Amniotic epithelial cell (primary cell): ENCODE measurements at regions not wholly inside any gene's neighbourhood (a gene's known extent, or its start where the extent isn't known, plus 50 kb on each side); places are given as distances from the start of the nearest gene placed in this dataset.
"Not testable (repeated sequence)": the region's sequence is repeated elsewhere in the genome, so short reads cannot be mapped to it uniquely, and the experiment has no call there.

ENCODE experiments used
- DNase-seq: peaks from one replicate; pipeline ENCODE4 v3.0.0-alpha.2; 2010; ENCODE audit warnings: low read depth

GRCh38 chr5:54404568-54404967, 50.9 kb upstream of the HSPB3 start:
- no peak for DNase-seq

DNA sequence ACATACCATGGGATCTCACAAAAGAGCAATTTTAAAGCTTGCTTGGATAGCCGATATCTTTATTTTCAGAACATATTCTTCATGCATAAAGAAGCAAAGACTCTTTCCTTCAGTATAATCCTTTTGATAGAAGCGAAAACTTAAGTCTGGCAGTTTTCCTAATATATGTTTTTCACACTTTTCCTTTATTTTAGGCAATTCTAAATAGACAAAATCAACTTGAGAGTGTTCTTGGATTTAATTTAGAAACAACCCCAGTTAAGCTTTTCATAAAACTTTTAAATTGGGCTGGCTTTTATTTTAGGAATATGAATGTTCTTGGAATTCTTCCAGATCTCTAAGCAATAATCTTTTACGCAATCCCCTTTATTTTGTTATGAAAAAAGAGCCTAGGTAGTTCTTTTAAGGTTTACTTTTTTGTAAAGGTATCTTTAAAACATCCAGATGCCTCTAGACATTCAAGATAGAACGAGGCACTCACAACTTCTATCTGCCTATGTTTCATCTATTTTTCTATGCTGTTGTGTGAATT, 51.5 kb upstream of the HSPB3 start:
- DNase-seq = no peak

DNA sequence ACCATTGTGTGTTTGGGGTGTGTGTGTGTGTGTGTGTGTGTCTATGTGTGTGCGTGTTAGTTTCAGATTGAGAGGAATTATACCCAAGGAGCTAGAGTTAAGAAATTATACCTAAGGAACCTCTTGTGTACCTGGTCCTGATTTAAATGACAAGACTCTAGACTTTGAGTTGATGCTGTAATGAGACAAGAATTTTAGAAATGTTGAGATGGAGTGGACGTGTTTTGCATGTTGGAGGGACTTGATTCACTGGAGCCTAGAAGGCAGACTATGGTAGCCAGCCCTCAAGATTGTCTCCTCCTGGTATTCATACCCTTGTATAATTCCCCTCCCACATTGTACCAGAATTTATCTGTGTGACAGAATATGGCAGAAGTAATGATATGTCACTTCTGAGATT, 52.4 kb upstream of the HSPB3 start:
- no peak for DNase-seq

DNA sequence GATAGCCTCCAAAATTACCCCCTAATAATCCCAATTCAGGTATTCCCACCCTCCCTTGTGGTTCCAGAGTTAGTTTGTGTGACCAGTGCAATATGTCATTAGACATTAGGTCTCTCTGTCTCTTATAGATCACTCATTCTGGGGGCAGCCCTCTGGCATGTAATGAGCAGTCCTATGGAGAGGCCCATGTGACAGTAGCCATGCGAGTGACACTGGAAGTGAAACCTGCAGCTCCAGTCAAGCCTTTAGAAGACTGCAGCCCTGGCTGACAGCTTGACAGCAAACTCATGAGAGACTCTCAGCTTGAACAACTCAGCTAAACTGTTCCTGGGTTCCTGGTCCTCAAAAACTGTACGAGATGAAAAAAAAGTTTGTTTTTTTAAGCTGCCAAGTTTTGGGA, 54.0 kb upstream of the HSPB3 start:
- no peak for DNase-seq

DNA sequence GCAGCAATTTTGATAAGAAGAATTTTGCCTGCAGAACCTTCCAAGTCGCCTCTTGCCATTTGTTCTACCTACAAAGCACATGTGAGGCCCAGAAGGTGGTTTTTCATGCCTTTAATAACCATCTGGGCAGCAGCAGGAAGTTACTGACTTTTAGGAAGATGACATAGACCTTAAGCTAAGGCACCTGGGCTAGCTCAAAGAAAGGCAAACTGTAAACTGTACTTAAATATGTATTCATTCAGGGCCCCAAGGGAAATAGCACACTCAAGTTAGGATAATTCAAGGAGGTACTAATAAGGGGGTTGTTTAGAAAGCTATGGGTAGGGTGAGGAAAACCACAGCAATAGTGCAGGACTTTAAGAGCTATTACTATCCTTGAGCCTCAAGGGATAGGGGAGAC, 57.3 kb upstream of the HSPB3 start:
- DNase-seq = no peak

DNA sequence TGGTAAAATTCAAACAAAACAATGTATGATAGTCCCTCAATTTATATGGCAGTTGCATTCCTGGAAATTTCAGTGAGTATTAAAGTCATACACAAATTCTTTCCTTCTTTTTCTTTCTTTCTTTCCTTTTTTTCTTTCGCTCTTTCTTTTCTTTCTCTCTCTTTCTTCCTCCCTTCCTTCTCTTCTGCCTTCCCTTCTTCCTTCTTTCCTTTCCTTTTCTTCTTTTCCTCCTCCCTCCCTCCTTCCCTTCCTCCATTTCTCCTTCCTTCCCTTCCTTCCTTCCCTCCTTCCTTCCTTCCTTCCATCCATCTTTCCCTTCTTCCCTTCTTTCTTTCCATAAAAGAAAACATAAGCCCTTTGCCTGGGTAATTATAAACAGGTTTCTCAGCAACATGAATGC, 58.1 kb upstream of the HSPB3 start:
- no peak for DNase-seq

GRCh38 chr5:54393007-54393406, 62.5 kb upstream of the HSPB3 start:
- DNase-seq = not testable (repeated sequence)

DNA sequence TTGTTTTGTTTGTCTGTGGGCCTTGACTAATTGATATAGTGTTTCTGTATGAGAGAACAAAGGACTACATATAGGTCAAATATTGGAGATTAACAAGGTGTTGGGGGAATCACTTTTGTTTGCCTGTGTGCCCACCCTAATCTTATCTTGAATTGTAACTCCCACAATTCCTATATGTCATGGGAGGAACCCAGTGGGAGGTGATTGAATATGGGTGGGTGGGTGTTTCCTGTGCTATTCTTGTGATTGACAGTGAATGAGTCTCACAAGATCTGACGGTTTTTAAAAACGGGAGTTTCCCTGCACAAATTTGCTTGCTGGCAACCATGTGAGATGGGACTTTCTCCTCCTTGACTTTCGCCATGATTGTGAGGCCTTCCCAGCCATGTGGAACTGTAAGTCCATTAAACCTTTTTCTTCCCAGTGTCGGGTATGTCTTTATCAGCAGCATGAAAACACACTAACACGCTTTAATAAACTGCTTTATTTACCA, 64.9 kb upstream of the HSPB3 start:
- DNase-seq = no peak

DNA sequence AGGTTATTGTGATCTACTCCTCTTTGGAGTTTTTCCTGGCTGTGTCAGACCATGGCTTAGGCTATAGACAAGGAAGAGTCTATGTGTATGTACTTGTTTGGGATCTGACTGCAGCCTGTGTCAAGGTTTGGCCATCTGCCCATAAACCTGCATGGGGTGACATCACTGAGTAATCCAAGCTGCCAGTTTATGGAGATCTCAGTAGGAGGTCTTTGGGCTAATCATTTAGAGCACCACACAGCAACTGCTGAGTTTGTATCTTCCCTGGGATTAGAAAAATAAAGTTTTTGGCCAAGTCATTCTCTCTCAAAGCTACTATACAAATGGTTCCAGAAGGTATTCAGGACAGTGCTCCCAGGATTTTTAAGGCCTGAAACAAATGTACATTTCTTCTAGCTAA, 65.5 kb upstream of the HSPB3 start:
- peak; percentile 70 for DNase-seq

DNA sequence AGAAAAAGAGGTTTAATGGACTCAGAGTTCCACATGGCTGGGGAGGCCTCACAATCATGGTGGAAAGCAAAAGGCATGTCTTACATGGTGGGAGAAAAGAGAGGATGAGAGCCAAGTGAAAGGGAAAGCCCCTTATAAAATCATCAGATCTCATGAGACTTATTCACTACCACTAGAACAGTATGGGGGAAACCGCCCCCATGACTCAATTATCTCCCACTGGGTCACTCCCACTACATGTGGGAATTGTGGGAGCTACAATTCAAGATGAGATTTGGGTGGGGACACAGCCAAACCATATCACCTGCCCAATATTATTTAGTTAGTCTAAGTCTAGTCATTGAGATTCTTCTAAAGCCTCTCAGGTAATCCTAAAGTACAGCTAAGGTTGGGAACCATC, 66.1 kb upstream of the HSPB3 start:
- DNase-seq = not testable (repeated sequence)

GRCh38 chr5:54388811-54389210, 66.7 kb upstream of the HSPB3 start:
- DNase-seq = no peak

DNA sequence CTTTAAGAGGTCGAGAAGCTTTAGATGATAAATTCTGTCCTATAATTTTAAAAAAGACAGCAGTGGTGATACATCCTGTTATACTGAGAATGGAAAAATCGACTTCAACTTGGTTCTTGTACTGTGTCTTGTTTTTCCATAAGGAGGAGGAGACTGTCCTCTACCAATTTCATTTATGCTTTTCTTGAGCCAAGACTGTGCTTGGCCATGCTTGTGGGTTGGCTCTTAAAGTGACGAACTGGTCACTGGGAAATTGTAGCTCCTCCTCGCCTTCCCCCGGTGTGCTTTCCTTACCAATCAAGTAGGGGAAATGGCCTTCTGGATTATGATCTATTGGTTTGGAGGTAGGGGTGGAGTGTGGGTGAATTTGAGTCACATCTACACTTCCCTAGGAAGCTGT, 67.1 kb upstream of the HSPB3 start:
- DNase-seq = no peak

- peak; percentile 61 for DNase-seq
Measured at GRCh38 chr5:54387659-54388232, 67.8 kb upstream of the HSPB3 start.

- no peak for DNase-seq
Measured at GRCh38 chr5:54387031-54387430, 68.5 kb upstream of the HSPB3 start.

DNA sequence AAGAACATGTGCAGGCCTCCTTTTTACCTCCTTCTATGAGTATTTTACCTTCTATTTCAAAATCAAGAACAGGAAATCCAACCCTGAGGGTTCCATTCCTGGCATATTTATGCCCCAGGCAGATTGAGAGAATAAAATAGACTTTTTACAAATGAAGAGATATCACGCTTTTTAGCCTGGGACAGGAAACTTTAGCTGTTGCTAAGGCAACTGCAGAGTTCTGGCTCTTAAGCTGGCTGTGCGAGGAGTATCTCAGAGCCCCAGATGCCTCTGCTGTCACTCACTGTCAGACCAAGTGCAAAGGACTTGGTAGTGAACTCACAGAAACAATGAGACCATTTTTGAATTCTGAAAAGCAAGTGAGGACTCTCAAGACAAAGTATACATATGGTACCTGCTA, 69.5 kb upstream of the HSPB3 start:
- DNase-seq = no peak

- no peak for DNase-seq
Measured at GRCh38 chr5:54384356-54384933, 71.1 kb upstream of the HSPB3 start.

DNA sequence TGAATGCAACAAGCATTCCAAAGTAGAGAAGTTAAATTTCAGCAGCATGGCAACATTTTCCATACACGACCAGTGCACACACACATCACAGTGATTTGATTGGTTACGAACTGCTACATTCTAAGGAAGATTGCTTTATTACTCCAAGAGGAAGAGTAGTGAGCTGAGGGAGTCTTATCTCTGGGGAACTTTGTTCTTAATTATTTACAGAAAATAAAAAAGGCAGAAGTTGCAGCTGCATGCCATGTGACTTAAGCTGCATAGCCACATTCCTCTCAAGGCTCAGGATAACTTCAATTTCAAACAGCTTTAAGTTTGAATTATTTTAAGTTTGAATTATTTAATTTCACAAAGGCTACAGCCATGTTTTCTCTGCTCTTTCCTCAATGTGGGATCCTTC, 71.6 kb upstream of the HSPB3 start:
- DNase-seq = no peak

DNA sequence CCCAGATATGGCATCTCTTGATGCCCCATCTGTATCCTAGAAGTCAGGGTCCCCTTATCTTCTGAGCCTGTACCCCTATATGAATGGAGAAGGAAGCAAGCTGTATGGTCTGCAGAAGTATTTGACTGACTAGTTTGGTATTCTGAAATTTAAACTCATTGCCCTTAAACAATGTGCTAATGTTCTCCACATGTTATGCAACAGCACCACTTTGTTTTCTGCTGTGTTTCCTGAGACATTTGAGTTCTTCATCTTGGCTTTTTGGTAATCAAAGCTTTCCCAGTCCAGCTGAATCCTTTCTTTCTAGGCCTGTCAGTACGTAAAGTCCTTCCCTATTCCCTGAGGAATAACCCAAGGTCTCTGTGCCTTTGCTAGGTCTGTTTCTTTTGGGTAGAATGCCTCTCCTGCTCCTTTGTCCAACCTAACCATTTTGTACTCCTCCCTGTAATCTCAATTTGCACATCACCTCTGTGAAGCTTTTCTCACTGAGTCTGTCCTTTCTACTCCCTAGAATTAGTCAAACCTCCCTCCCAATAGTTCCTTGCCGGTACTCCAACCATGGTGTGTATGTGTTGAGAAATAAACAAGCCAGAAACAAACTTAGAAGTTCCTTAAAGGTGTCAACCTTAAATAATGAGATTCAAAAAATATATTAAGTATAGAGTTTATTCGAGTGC, 72.1 kb upstream of the HSPB3 start:
- DNase-seq = peak; percentile 52

- DNase-seq = not testable (repeated sequence)
Measured at GRCh38 chr5:54381319-54381718, 70.9 kb upstream of the ARL15 start.

- DNase-seq = no peak
Measured at GRCh38 chr5:54379590-54379989, 69.2 kb upstream of the ARL15 start.

GRCh38 chr5:54378707-54379106, 68.3 kb upstream of the ARL15 start:
- no peak for DNase-seq

GRCh38 chr5:54377339-54377738, 67.0 kb upstream of the ARL15 start:
- not testable (repeated sequence) for DNase-seq

DNA sequence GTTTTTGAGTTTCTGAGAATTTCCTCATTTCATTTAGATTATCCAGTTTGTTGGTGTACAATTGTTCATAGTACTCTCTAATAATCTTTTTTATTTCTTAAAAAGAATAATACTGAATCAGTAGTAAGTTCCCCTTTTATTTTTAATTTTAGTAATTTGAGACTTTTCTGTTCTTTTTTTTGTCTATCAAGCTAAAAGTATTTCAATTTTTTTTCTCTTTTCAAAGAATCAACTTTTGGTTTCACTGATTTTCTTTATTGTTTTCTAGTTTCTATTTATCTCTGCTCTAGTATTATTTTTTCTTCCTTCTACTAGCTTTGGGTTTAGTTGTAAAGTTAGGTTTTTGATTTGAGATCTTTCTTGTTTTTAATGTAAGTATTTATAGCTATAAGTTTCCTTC, 60.6 kb upstream of the ARL15 start:
- DNase-seq = no peak
